ENCODE measurements at regions not wholly inside any gene's neighbourhood (a gene's known extent, or its start where the extent isn't known, plus 50 kb on each side); places are given as distances from the start of the nearest gene placed in this dataset.
A peak's percentile ranks its signal among the peaks of the same experiment; 100 is the strongest.
"Not testable (repeated sequence)": the region's sequence is repeated elsewhere in the genome, so short reads cannot be mapped to it uniquely, and the experiment has no call there.

GRCh38 chr12:9295872-9296271, 87.7 kb upstream of the PZP start:
- POLR2A ChIA-PET (ENCODE audit: low non-redundant PET); H3K4me3 ChIP-seq (ENCODE audit: low read depth, low read length, poor library complexity, severe bottlenecking); H3K4me1 ChIP-seq (ENCODE audit: insufficient read depth, low read length, poor library complexity, severe bottlenecking); intact Hi-C loops (cut with micrococcal nuclease; ENCODE audit: unreplicated experiment); BruUV-seq (replicated peaks); H3K36me3 ChIP-seq (ENCODE audit: insufficient read depth, low read length, poor library complexity, severe bottlenecking); CTCF ChIA-PET; DNase-seq (ENCODE audit: low spot score); H3K27me3 ChIP-seq (replicated peaks; ENCODE audit: insufficient read depth, low read depth, low read length, poor library complexity); H3K27ac ChIP-seq (ENCODE audit: low read depth, low read length, poor library complexity, severe bottlenecking); H3K9me3 ChIP-seq (ENCODE audit: low read depth, low read length, poor library complexity, severe bottlenecking): not testable (repeated sequence)

DNA sequence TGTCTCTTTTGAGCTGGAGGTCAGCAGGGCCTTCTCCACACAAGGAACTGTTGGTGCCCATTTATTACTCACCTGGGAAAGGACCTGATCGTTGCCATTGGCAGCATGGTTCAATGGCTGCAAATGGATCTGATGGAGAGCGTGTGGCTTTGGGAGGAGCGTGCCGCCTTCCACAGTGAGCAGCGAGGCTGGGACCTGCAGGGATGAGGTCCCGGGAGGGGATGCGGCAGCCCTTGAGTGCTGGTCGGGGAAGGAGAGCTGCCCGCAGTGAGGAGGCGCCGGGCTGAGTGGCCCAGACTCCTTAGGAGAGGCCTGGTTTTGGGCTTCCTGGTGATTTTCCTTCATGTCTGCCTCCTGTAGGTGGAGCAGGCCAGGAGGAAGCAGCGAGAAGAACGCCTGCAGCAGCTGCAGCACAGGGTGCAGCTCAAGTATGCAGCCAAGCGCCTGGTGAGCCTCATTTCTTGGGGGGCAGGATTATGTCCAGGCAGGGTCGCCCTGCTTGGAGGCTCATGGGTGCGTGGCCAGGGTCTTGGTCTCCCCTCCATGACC, 86.0 kb upstream of the PZP start:
- CTCF ChIA-PET; BruUV-seq (replicated peaks); H3K27ac ChIP-seq (ENCODE audit: low read depth, low read length, poor library complexity, severe bottlenecking); DNase-seq (ENCODE audit: low spot score); H3K36me3 ChIP-seq (ENCODE audit: insufficient read depth, low read length, poor library complexity, severe bottlenecking); H3K9me3 ChIP-seq (ENCODE audit: low read depth, low read length, poor library complexity, severe bottlenecking); H3K4me1 ChIP-seq (ENCODE audit: insufficient read depth, low read length, poor library complexity, severe bottlenecking); intact Hi-C loops (cut with micrococcal nuclease; ENCODE audit: unreplicated experiment); H3K27me3 ChIP-seq (replicated peaks; ENCODE audit: insufficient read depth, low read depth, low read length, poor library complexity); POLR2A ChIA-PET (ENCODE audit: low non-redundant PET); H3K4me3 ChIP-seq (ENCODE audit: low read depth, low read length, poor library complexity, severe bottlenecking): not testable (repeated sequence)

GRCh38 chr12:9293391-9293790, 85.2 kb upstream of the PZP start:
- intact Hi-C loops (cut with micrococcal nuclease; ENCODE audit: unreplicated experiment); DNase-seq (ENCODE audit: low spot score); H3K27me3 ChIP-seq (replicated peaks; ENCODE audit: insufficient read depth, low read depth, low read length, poor library complexity); POLR2A ChIA-PET (ENCODE audit: low non-redundant PET); H3K4me1 ChIP-seq (ENCODE audit: insufficient read depth, low read length, poor library complexity, severe bottlenecking); BruUV-seq (replicated peaks); H3K9me3 ChIP-seq (ENCODE audit: low read depth, low read length, poor library complexity, severe bottlenecking); H3K27ac ChIP-seq (ENCODE audit: low read depth, low read length, poor library complexity, severe bottlenecking); H3K4me3 ChIP-seq (ENCODE audit: low read depth, low read length, poor library complexity, severe bottlenecking); H3K36me3 ChIP-seq (ENCODE audit: insufficient read depth, low read length, poor library complexity, severe bottlenecking); CTCF ChIA-PET: not testable (repeated sequence)

GRCh38 chr12:9289984-9290383, 81.8 kb upstream of the PZP start:
- H3K36me3 ChIP-seq (ENCODE audit: insufficient read depth, low read length, poor library complexity, severe bottlenecking); CTCF ChIA-PET; H3K27me3 ChIP-seq (replicated peaks; ENCODE audit: insufficient read depth, low read depth, low read length, poor library complexity); BruUV-seq (replicated peaks); H3K9me3 ChIP-seq (ENCODE audit: low read depth, low read length, poor library complexity, severe bottlenecking); H3K4me1 ChIP-seq (ENCODE audit: insufficient read depth, low read length, poor library complexity, severe bottlenecking); DNase-seq (ENCODE audit: low spot score); H3K27ac ChIP-seq (ENCODE audit: low read depth, low read length, poor library complexity, severe bottlenecking); intact Hi-C loops (cut with micrococcal nuclease; ENCODE audit: unreplicated experiment); H3K4me3 ChIP-seq (ENCODE audit: low read depth, low read length, poor library complexity, severe bottlenecking); POLR2A ChIA-PET (ENCODE audit: low non-redundant PET): not testable (repeated sequence)

DNA sequence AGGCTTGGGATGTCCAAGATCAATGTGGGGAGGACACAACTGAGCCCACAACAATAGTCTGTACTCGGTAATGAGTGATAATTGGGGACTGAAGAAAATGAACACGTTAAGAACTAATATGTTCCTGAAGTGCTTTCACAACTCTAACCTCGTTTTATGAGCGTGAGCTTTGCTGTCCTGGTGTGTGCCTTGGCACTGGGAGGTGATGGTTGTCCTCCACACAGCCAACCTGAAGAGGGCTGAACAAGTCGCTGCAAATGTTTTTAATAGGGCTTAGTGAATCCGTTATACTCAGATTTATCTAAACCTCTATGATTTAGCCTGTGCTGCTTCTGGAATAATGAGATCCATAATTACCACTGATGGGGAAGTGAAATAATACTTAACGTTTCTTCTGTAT, 76.5 kb upstream of the PZP start:
- BruUV-seq (replicated peaks); CTCF ChIA-PET; H3K27ac ChIP-seq (ENCODE audit: low read depth, low read length, poor library complexity, severe bottlenecking); H3K36me3 ChIP-seq (ENCODE audit: insufficient read depth, low read length, poor library complexity, severe bottlenecking); DNase-seq (ENCODE audit: low spot score); H3K27me3 ChIP-seq (replicated peaks; ENCODE audit: insufficient read depth, low read depth, low read length, poor library complexity); POLR2A ChIA-PET (ENCODE audit: low non-redundant PET); H3K9me3 ChIP-seq (ENCODE audit: low read depth, low read length, poor library complexity, severe bottlenecking); intact Hi-C loops (cut with micrococcal nuclease; ENCODE audit: unreplicated experiment); H3K4me1 ChIP-seq (ENCODE audit: insufficient read depth, low read length, poor library complexity, severe bottlenecking): not testable (repeated sequence)
- H3K4me3 ChIP-seq (ENCODE audit: low read depth, low read length, poor library complexity, severe bottlenecking) = peak overlapping the region; percentile 56

GRCh38 chr12:9284197-9284596, 76.0 kb upstream of the PZP start:
- peak; percentile 3 for DNase-seq (ENCODE audit: low spot score)
- intact Hi-C loops (cut with micrococcal nuclease; ENCODE audit: unreplicated experiment); H3K27ac ChIP-seq (ENCODE audit: low read depth, low read length, poor library complexity, severe bottlenecking); H3K9me3 ChIP-seq (ENCODE audit: low read depth, low read length, poor library complexity, severe bottlenecking); CTCF ChIA-PET; H3K36me3 ChIP-seq (ENCODE audit: insufficient read depth, low read length, poor library complexity, severe bottlenecking); H3K27me3 ChIP-seq (replicated peaks; ENCODE audit: insufficient read depth, low read depth, low read length, poor library complexity); H3K4me1 ChIP-seq (ENCODE audit: insufficient read depth, low read length, poor library complexity, severe bottlenecking); POLR2A ChIA-PET (ENCODE audit: low non-redundant PET): not testable (repeated sequence)
- H3K4me3 ChIP-seq (ENCODE audit: low read depth, low read length, poor library complexity, severe bottlenecking) = peak overlapping the region; percentile 56
- BruUV-seq (replicated peaks) = TSS peak; percentile 72

DNA sequence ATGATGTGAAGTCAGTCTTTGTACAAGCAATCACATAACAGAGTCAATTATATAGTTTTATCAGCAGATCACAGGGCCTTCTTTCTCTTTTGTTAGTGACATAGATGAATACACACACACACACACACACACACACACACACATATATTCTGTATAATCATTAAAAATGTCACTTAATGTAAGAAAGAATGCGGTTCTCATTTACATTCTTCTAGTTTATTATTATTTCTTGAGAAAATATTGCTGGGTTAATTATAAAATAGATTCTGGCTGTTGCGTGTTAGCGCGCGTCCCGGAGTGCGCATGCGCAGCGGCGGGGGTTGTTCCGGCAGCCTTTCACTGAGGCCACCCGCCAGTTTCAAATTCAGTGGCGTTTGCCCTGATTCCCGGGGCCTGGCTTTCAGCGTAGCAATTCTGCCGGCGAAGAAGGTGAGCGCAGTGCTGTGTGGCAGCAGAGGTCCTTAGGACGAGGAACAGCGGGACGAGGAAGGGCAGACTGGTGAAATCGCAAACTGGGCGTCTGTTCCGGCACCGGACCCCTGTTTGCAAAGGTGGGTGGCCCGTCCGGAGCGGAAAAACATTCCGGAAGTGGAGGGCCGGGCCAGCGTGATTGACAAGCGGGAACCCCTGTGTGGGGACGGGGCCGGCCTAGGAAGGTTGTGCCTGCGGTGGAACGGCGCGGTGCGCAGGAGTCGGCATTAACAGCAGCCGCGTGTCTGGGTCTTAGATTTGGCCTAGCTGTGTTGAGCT, 75.3 kb upstream of the PZP start:
- H3K4me1 ChIP-seq (ENCODE audit: insufficient read depth, low read length, poor library complexity, severe bottlenecking); intact Hi-C loops (cut with micrococcal nuclease; ENCODE audit: unreplicated experiment); H3K9me3 ChIP-seq (ENCODE audit: low read depth, low read length, poor library complexity, severe bottlenecking); H3K27me3 ChIP-seq (replicated peaks; ENCODE audit: insufficient read depth, low read depth, low read length, poor library complexity); H3K36me3 ChIP-seq (ENCODE audit: insufficient read depth, low read length, poor library complexity, severe bottlenecking); CTCF ChIA-PET; POLR2A ChIA-PET (ENCODE audit: low non-redundant PET); H3K27ac ChIP-seq (ENCODE audit: low read depth, low read length, poor library complexity, severe bottlenecking): not testable (repeated sequence)
- peak; percentile 78 for DNase-seq (ENCODE audit: low spot score)
- BruUV-seq (replicated peaks) = TSS peak; percentile 94
- peak overlapping the region; percentile 56 for H3K4me3 ChIP-seq (ENCODE audit: low read depth, low read length, poor library complexity, severe bottlenecking)

All from A673 (cell line).